Raji (cell line): ENCODE measurements at regions not wholly inside any gene's neighbourhood (a gene's known extent, or its start where the extent isn't known, plus 50 kb on each side); places are given as distances from the start of the nearest gene placed in this dataset.

Experiments
- POLR2A ChIP-seq: IDR thresholded peaks from 2 replicates; pipeline ENCODE4 v1.6.1; 2011; ENCODE audit warnings: low read depth, low read length, control low read depth; ENCODE audit not compliant: insufficient read depth

GRCh38 chr5:158514986-158515359 lies 584.7 kb downstream of the EBF1 start:
- TF ChIP-seq POLR2A, result no peak

GRCh38 chr5:158514319-158514985 lies 585.3 kb downstream of the EBF1 start:
- TF ChIP-seq POLR2A, result no peak

- no peak for TF ChIP-seq POLR2A
Measured at GRCh38 chr5:158513490-158514318, 586.0 kb downstream of the EBF1 start.

- TF ChIP-seq POLR2A, result no peak
Measured at GRCh38 chr5:158511454-158511853, 588.3 kb downstream of the EBF1 start.

- TF ChIP-seq POLR2A, result no peak
Measured at GRCh38 chr5:158510479-158510878, 589.2 kb downstream of the EBF1 start.

- no peak for TF ChIP-seq POLR2A
Measured at GRCh38 chr5:158506648-158507047, 593.1 kb downstream of the EBF1 start.

- no peak for TF ChIP-seq POLR2A
Measured at GRCh38 chr5:158502686-158503085, 597.0 kb downstream of the EBF1 start.

GRCh38 chr5:158499892-158500418 lies 599.8 kb downstream of the EBF1 start:
- no peak for TF ChIP-seq POLR2A

- TF ChIP-seq POLR2A, result no peak
Measured at GRCh38 chr5:158499075-158499891, 600.4 kb downstream of the EBF1 start.

- no peak for TF ChIP-seq POLR2A
Measured at GRCh38 chr5:158496624-158497023, 603.1 kb downstream of the EBF1 start.

GRCh38 chr5:158494541-158494940 lies 605.2 kb downstream of the EBF1 start:
- no peak for TF ChIP-seq POLR2A

GRCh38 chr5:158492841-158493242 lies 606.9 kb downstream of the EBF1 start:
- no peak for TF ChIP-seq POLR2A

GRCh38 chr5:158492136-158492535 lies 607.6 kb downstream of the EBF1 start:
- TF ChIP-seq POLR2A, result no peak

GRCh38 chr5:158487664-158488063 lies 612.1 kb downstream of the EBF1 start:
- TF ChIP-seq POLR2A, result no peak

- TF ChIP-seq POLR2A, result no peak
Measured at GRCh38 chr5:158487156-158487555, 612.6 kb downstream of the EBF1 start.

GRCh38 chr5:158486566-158486965 lies 613.1 kb downstream of the EBF1 start:
- TF ChIP-seq POLR2A, result no peak

- TF ChIP-seq POLR2A, result no peak
Measured at GRCh38 chr5:158485604-158486081, 614.1 kb downstream of the EBF1 start.
